K562 (cell line): ENCODE measurements at regions not wholly inside any gene's neighbourhood (a gene's known extent, or its start where the extent isn't known, plus 50 kb on each side); places are given as distances from the start of the nearest gene placed in this dataset.

Experiments used
- ATAC-seq: fragments of 200-7000 bp; cut with Tn5 transposase; 3 replicates; pipeline ENCODE4 v1.9.1; 2020; ENCODE audit warnings: moderate library complexity
- BruUV-seq: library from RNA; stranded (reverse); fragments of 400-500 nt; replicated peaks from 2 replicates; lab custom pipeline; 2021; lab: Mats Ljungman, UMichigan
- CTCF ChIA-PET: fragments of 300-600 bp; formaldehyde crosslinking; extraction: SDS; loops from one replicate; lab custom pipeline; 2021; ENCODE audit warnings: low intra/inter-chr PET ratio; lab: Yijun Ruan, JAX
- POLR2A ChIA-PET: fragments of 300-600, 350-650 bp; sonication (Branson Sonifier 250); formaldehyde crosslinking; extraction: SDS; loops from one replicate; lab custom pipeline; 2021; ENCODE audit warnings: antibody characterized with exemption, inconsistent platforms; lab: Yijun Ruan, JAX
- DNase-seq, 4 experiments: peaks; one replicate each; pipeline versions ENCODE4 v3.0.0 to v3.0.0-alpha.2; 2011 to 2018; ENCODE audit warnings: low spot score in 3 of 4, mixed read lengths in 3 of 4; ENCODE audit errors: extremely low read depth in 1 of 4
- FAIRE-seq: peaks from 2 replicates; lab custom pipeline; 2011; peaks lifted over from hg19 to GRCh38; lab: Jason Lieb, UNC
- H2AFZ ChIP-seq: 2 replicates; pipeline ENCODE4 v1.6.0; 2011; ENCODE audit warnings: low read depth, low read length, control low read depth, inconsistent platforms
- H3K27ac ChIP-seq: fragments of 200-600 bp; 3 replicates; pipeline ENCODE4 v1.8.0; 2011; ENCODE audit warnings: low read depth, mild to moderate bottlenecking, control low read depth, inconsistent platforms, low read length, moderate library complexity, mixed read lengths; ENCODE audit errors: extremely low read depth
- H3K27me3 ChIP-seq, 2 experiments: fragments of 300-600 bp in 1 of 2; 2 replicates in 1 of 2; 3 replicates in 1 of 2; pipeline versions ENCODE4 v1.6.0 to v1.8.0; 2011; ENCODE audit warnings: inconsistent platforms in 2 of 2, low read length in 2 of 2, mild to moderate bottlenecking in 1 of 2, mixed read lengths in 1 of 2, moderate library complexity in 1 of 2; ENCODE audit not compliant: control insufficient read depth in 2 of 2, insufficient read depth in 2 of 2
- H3K36me3 ChIP-seq: fragments of 300-600 bp; 3 replicates; pipeline ENCODE4 v1.8.0; 2011; ENCODE audit warnings: mild to moderate bottlenecking, low read length, inconsistent platforms; ENCODE audit not compliant: control insufficient read depth, insufficient read depth
- H3K4me1 ChIP-seq, 2 experiments: fragments of 200-600 bp in 1 of 2; replicated peaks in 1 of 2; 2 replicates in 1 of 2; 3 replicates in 1 of 2; pipeline versions ENCODE4 v1.5.1 to v1.8.0; 2011; ENCODE audit warnings: inconsistent platforms in 2 of 2, low read length in 2 of 2, mild to moderate bottlenecking in 1 of 2, mixed read lengths in 1 of 2, moderate library complexity in 1 of 2; ENCODE audit not compliant: control insufficient read depth in 2 of 2, insufficient read depth in 2 of 2
- H3K4me2 ChIP-seq: 2 replicates; pipeline ENCODE4 v1.6.1; 2011; ENCODE audit warnings: low read length, control low read depth, inconsistent platforms, mixed read lengths; ENCODE audit not compliant: insufficient read depth
- H3K4me3 ChIP-seq: fragments of 200-600 bp; sonication (generic), shearing (Covaris generic); 2 replicates; pipeline ENCODE4 v1.5.1; 2016; ENCODE audit warnings: control low read depth, inconsistent platforms
- H3K79me2 ChIP-seq: fragments of 200-600 bp; 3 replicates; pipeline ENCODE4 v1.8.0; 2011; ENCODE audit warnings: low read length, inconsistent platforms; ENCODE audit not compliant: control insufficient read depth, insufficient read depth
- H3K9ac ChIP-seq, 2 experiments: 2 replicates each; pipeline versions ENCODE4 v1.6.0 to v1.6.1; 2011; ENCODE audit warnings: low read depth in 2 of 2, low read length in 2 of 2, control low read depth in 1 of 2, inconsistent platforms in 1 of 2, mild to moderate bottlenecking in 1 of 2, mixed read lengths in 1 of 2; ENCODE audit not compliant: insufficient read depth in 1 of 2
- H3K9me1 ChIP-seq: one replicate; pipeline ENCODE4 v1.6.0; 2011; ENCODE audit warnings: inconsistent platforms, mild to moderate bottlenecking, low read length, moderate library complexity; ENCODE audit not compliant: control insufficient read depth, insufficient read depth
- H3K9me3 ChIP-seq: replicated peaks from 2 replicates; pipeline ENCODE4 v1.5.1; 2011; ENCODE audit warnings: low read depth, low read length, inconsistent platforms; ENCODE audit not compliant: control insufficient read depth, insufficient read depth
- H4K20me1 ChIP-seq: replicated peaks from 2 replicates; pipeline ENCODE4 v1.6.1; 2011; ENCODE audit warnings: low read length, inconsistent platforms, mixed read lengths; ENCODE audit not compliant: control insufficient read depth, insufficient read depth
- CBX3 ChIP-seq, 2 experiments: IDR thresholded peaks; 1 replicate in 1 of 2; 2 replicates in 1 of 2; pipeline ENCODE4 v1.6.1; 2012; ENCODE audit warnings: inconsistent platforms in 2 of 2, low read length in 2 of 2, borderline replicate concordance in 1 of 2, control low read depth in 1 of 2
- HDAC2 ChIP-seq: fragments of 450-650 bp; IDR thresholded peaks from 2 replicates; pipeline ENCODE4 v1.6.1; 2016; ENCODE audit warnings: mild to moderate bottlenecking
- HOXB6 ChIP-seq: fragments of 250-450 bp; sonication (Bioruptor Pico); IDR thresholded peaks from 2 replicates; pipeline ENCODE4 v1.5.1; 2022; ENCODE audit warnings: mild to moderate bottlenecking, borderline replicate concordance
- KHSRP ChIP-seq: fragments of 450-650 bp; IDR thresholded peaks from 2 replicates; pipeline ENCODE4 v1.6.1; 2017
- NR1H2 ChIP-seq: sonication (generic); formaldehyde crosslinking; IDR thresholded peaks from 2 replicates; pipeline ENCODE4 v1.4.0; 2020; ENCODE audit warnings: mild to moderate bottlenecking, missing genetic modification reagents
- PHB ChIP-seq: fragments of 250-450 bp; sonication (Bioruptor Pico); IDR thresholded peaks from 2 replicates; pipeline ENCODE4 v1.5.0; 2021
- STAG1 ChIP-seq: sonication (generic); formaldehyde crosslinking; IDR thresholded peaks from 2 replicates; pipeline ENCODE4 v1.5.0; 2020; ENCODE audit warnings: missing genetic modification reagents, borderline replicate concordance
- TAF15 ChIP-seq: fragments of 200-400 bp; formaldehyde crosslinking; IDR thresholded peaks from 2 replicates; pipeline ENCODE4 v1.6.1; 2017; ENCODE audit warnings: mild to moderate bottlenecking, low read depth, low read length, moderate library complexity
- TAF9B ChIP-seq: fragments of 450-650 bp; IDR thresholded peaks from 2 replicates; pipeline ENCODE4 v1.6.1; 2018; ENCODE audit warnings: mild to moderate bottlenecking; ENCODE audit not compliant: partially characterized antibody
- ZNF184 ChIP-seq: sonication (generic); formaldehyde crosslinking; IDR thresholded peaks from 2 replicates; pipeline ENCODE4 v1.5.0; 2020; ENCODE audit warnings: missing genetic modification reagents
- ZNF197 ChIP-seq: fragments of 200-800 bp; sonication (Bioruptor generic); IDR thresholded peaks from 2 replicates; pipeline ENCODE4 v1.6.1; 2016; ENCODE audit warnings: low read depth, missing genetic modification characterization, missing compliant biosample characterization
- ZNF668 ChIP-seq: fragments of 250-450 bp; sonication (Bioruptor Pico); IDR thresholded peaks from 2 replicates; pipeline ENCODE4 v1.8.0; 2022; ENCODE audit warnings: mild to moderate bottlenecking, inconsistent platforms
- WGBS: fragments of 100-300 bp; shearing (Covaris generic); methylation state at CpG from one replicate; pipeline ENCODE4 v1.1.6; 2016; ENCODE audit warnings: low coverage, mixed read lengths; ENCODE audit not compliant: insufficient coverage; ENCODE audit errors: missing lambda C conversion rate; 5-methylcytosine and 5-hydroxymethylcytosine counted together
- in situ Hi-C: fragments of 300-500 bp; cut with MboI; formaldehyde crosslinking; loops from 4 replicates; pipeline ENCODE4 v1.15.0; 2018; ENCODE audit warnings: inconsistent platforms, mixed read lengths
- intact Hi-C: fragments of 100-400 bp; cut with micrococcal nuclease; formaldehyde crosslinking; loops from 2 replicates; pipeline ENCODE4 v1.14.2; 2022
- TF ChIP-seq, protein P1 (sequence below): fragments of 250-450 bp; sonication (Bioruptor Pico); IDR thresholded peaks from 2 replicates; pipeline ENCODE4 v1.5.0; 2020; ENCODE audit warnings: mild to moderate bottlenecking, borderline replicate concordance
- TF ChIP-seq, protein P2 (sequence below): sonication (generic); formaldehyde crosslinking; IDR thresholded peaks from 2 replicates; pipeline ENCODE4 v1.8.1; 2023; ENCODE audit warnings: mild to moderate bottlenecking, missing genetic modification reagents
- TF ChIP-seq, protein P3 (sequence below): fragments of 450-650 bp; formaldehyde crosslinking; IDR thresholded peaks from 2 replicates; pipeline ENCODE4 v1.4.0; 2022; ENCODE audit warnings: mild to moderate bottlenecking, moderate library complexity
- TF ChIP-seq, protein P4 (sequence below): fragments of 450-650 bp; formaldehyde crosslinking; IDR thresholded peaks from 2 replicates; pipeline ENCODE4 v1.4.0; 2020; ENCODE audit warnings: mild to moderate bottlenecking
- TF ChIP-seq, protein P5 (sequence below): fragments of 250-450 bp; sonication (Bioruptor Pico); IDR thresholded peaks from 2 replicates; pipeline ENCODE4 v1.5.0; 2021

DNA sequence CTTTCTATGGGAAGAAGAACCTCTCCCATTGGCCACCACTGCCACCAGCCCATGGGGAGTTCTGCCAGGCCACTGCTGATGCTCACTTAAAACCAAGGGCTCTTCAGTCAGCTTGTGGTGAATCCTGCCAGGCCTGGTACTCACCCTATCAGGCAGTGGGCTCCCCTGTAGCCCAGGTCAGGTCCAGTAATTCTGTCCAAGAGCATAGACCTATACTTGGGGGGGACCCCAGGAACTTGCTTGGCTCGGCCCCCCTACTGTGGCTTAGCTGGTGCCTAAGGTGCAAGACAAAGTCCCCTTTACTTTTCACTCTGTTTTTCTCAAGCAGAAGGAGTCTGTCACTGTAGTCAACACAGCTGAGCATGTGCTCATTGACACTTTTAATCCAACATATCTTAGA lies 1012.2 kb downstream of the PCDH19 start (continued):
- TF ChIP-seq NR1H2 (CRISPR knock-in tag) (no peak), CBX3 (IDR thresholded peaks at IDR 0.05; ENCODE audit: borderline replicate concordance in 1 of 2, low read length in 2 of 2) (no peak), TAF15 (no peak), HOXB6 (CRISPR knock-in tag) (no peak)
- TF ChIP-seq, protein P1, sequence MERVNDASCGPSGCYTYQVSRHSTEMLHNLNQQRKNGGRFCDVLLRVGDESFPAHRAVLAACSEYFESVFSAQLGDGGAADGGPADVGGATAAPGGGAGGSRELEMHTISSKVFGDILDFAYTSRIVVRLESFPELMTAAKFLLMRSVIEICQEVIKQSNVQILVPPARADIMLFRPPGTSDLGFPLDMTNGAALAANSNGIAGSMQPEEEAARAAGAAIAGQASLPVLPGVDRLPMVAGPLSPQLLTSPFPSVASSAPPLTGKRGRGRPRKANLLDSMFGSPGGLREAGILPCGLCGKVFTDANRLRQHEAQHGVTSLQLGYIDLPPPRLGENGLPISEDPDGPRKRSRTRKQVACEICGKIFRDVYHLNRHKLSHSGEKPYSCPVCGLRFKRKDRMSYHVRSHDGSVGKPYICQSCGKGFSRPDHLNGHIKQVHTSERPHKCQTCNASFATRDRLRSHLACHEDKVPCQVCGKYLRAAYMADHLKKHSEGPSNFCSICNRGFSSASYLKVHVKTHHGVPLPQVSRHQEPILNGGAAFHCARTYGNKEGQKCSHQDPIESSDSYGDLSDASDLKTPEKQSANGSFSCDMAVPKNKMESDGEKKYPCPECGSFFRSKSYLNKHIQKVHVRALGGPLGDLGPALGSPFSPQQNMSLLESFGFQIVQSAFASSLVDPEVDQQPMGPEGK (CRISPR knock-in tag): no peak
- TF ChIP-seq, protein P2, sequence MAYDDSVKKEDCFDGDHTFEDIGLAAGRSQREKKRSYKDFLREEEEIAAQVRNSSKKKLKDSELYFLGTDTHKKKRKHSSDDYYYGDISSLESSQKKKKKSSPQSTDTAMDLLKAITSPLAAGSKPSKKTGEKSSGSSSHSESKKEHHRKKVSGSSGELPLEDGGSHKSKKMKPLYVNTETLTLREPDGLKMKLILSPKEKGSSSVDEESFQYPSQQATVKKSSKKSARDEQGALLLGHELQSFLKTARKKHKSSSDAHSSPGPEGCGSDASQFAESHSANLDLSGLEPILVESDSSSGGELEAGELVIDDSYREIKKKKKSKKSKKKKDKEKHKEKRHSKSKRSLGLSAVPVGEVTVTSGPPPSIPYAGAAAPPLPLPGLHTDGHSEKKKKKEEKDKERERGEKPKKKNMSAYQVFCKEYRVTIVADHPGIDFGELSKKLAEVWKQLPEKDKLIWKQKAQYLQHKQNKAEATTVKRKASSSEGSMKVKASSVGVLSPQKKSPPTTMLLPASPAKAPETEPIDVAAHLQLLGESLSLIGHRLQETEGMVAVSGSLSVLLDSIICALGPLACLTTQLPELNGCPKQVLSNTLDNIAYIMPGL (CRISPR knock-in tag): no peak

DNA sequence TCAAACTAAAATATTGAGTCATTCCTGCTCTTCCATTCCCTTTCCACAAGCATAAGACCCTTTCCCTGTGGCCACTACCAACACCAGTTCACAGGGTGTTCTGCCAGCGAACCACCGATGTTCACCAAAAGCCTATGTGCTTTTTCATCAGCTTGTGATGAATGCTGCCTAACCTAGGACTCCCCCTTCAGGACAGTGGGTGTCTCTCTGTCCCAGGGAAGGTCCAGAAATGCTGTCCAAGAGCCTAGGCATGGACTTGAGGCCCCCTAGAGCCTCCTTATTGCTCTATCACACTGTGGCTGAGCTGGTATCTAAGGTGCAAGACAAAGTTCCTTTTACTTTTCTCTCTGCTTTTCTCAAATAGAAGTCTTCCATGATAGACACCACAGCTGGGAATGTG lies 1015.6 kb downstream of the PCDH19 start:
- ATAC-seq: no peak
- CTCF ChIA-PET: interaction anchor here (0.6 kb wide), 1 partner anchor 946 kb away, joined by 3 read pairs; no protein-coding TSS in a partner anchor
- WGBS: 0% methylated on average over 2 of the region's 2 CpGs
- Histone ChIP-seq H3K4me3 (no peak overlapping the region), H3K36me3 (no peaks in the 10 kb centered on the region), H3K9ac (no peak overlapping the region), H3K9me3 (no peaks in the 10 kb centered on the region), H4K20me1 (no peaks in the 10 kb centered on the region), H3K9me1 (no peaks in the 10 kb centered on the region), H3K27ac (no peak overlapping the region), H2AFZ (no peak overlapping the region), H3K4me1 (no peaks in the 10 kb centered on the region), H3K27me3 (no peaks in the 10 kb centered on the region), H3K79me2 (no peaks in the 10 kb centered on the region), H3K4me2 (no peak overlapping the region)
- no peak for FAIRE-seq
- BruUV-seq: no TSS peak
- intact Hi-C loops (no loop called here), in situ Hi-C loops (no loop called here)
- POLR2A ChIA-PET: no interaction called here
- no peak for DNase-seq
- TF ChIP-seq STAG1 (CRISPR knock-in tag) (no peak), HDAC2 (no peak), KHSRP (no peak), PHB (no peak), TAF9B (no peak), ZNF668 (CRISPR knock-in tag) (no peak), ZNF184 (CRISPR knock-in tag) (no peak), ZNF197 (CRISPR knock-in tag) (no peak)
- TF ChIP-seq, protein P3, sequence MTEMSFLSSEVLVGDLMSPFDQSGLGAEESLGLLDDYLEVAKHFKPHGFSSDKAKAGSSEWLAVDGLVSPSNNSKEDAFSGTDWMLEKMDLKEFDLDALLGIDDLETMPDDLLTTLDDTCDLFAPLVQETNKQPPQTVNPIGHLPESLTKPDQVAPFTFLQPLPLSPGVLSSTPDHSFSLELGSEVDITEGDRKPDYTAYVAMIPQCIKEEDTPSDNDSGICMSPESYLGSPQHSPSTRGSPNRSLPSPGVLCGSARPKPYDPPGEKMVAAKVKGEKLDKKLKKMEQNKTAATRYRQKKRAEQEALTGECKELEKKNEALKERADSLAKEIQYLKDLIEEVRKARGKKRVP (CRISPR knock-in tag): no peak
- TF ChIP-seq, protein P4, sequence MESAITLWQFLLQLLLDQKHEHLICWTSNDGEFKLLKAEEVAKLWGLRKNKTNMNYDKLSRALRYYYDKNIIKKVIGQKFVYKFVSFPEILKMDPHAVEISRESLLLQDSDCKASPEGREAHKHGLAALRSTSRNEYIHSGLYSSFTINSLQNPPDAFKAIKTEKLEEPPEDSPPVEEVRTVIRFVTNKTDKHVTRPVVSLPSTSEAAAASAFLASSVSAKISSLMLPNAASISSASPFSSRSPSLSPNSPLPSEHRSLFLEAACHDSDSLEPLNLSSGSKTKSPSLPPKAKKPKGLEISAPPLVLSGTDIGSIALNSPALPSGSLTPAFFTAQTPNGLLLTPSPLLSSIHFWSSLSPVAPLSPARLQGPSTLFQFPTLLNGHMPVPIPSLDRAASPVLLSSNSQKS (CRISPR knock-in tag): no peak
- TF ChIP-seq, protein P5, sequence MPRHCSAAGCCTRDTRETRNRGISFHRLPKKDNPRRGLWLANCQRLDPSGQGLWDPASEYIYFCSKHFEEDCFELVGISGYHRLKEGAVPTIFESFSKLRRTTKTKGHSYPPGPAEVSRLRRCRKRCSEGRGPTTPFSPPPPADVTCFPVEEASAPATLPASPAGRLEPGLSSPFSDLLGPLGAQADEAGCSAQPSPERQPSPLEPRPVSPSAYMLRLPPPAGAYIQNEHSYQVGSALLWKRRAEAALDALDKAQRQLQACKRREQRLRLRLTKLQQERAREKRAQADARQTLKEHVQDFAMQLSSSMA (CRISPR knock-in tag): no peak
